Breast epithelium (tissue), 4 donors: ENCODE measurements at regions not wholly inside any gene's neighbourhood (a gene's known extent, or its start where the extent isn't known, plus 50 kb on each side); places are given as distances from the start of the nearest gene placed in this dataset.

Experiments
- DNase-seq, 2 donors: peaks; one replicate each; pipeline ENCODE4 v3.0.0-alpha.2; 2019; ENCODE audit warnings: low spot score in 2 of 2
- H3K27ac ChIP-seq, 2 donors: fragments of 200-600 bp; sonication (generic) in 1 of 2; one replicate each; pipeline ENCODE4 v1.5.1; 2016 to 2019; ENCODE audit warnings: mild to moderate bottlenecking in 1 of 2
- H3K27me3 ChIP-seq, 2 donors: fragments of 200-600 bp; sonication (generic) in 1 of 2; one replicate each; pipeline versions ENCODE4 v1.5.1 to v1.6.0; 2017 to 2019; ENCODE audit warnings: control low read depth in 1 of 2, mild to moderate bottlenecking in 1 of 2
- H3K36me3 ChIP-seq: fragments of 200-600 bp; one replicate; pipeline ENCODE4 v1.5.1; 2019
- H3K4me1 ChIP-seq, 2 donors: fragments of 200-600 bp; sonication (generic); one replicate each; pipeline ENCODE4 v1.5.1; 2016 to 2019; ENCODE audit warnings: control low read depth in 1 of 2
- H3K4me3 ChIP-seq, 3 donors: fragments of 200-600 bp; sonication (generic); 1 replicate in 2 of 3; 2 replicates in 1 of 3; pipeline ENCODE4 v1.5.1; 2016 to 2019; ENCODE audit warnings: mild to moderate bottlenecking in 3 of 3, moderate library complexity in 2 of 3
- H3K9me3 ChIP-seq, 2 donors: fragments of 200-600 bp; sonication (generic) in 1 of 2; one replicate each; pipeline ENCODE4 v1.5.1; 2016 to 2019; ENCODE audit warnings: control low read depth in 1 of 2
- POLR2A ChIP-seq: fragments of 450-650 bp; IDR thresholded peaks from one replicate; pipeline ENCODE4 v1.6.1; 2016; ENCODE audit warnings: antibody characterized with exemption, mild to moderate bottlenecking, moderate library complexity
- POLR2AphosphoS5 ChIP-seq, 3 donors: sonication (generic); formaldehyde crosslinking; IDR thresholded peaks; one replicate each; pipeline ENCODE4 v1.6.1; 2017; ENCODE audit warnings: antibody characterized with exemption in 3 of 3
- intact Hi-C: fragments of 100-400 bp; cut with DNase I; formaldehyde crosslinking; loops from one replicate; pipeline ENCODE4 v1.15.1; 2023; ENCODE audit warnings: low total_unique reads
- TF ChIP-seq, protein P1 (sequence below), 3 donors: fragments of 450-650 bp; IDR thresholded peaks; one replicate each; pipeline ENCODE4 v1.5.1; 2016 to 2017; ENCODE audit warnings: antibody characterized with exemption in 3 of 3, mild to moderate bottlenecking in 3 of 3, moderate library complexity in 3 of 3

DNA sequence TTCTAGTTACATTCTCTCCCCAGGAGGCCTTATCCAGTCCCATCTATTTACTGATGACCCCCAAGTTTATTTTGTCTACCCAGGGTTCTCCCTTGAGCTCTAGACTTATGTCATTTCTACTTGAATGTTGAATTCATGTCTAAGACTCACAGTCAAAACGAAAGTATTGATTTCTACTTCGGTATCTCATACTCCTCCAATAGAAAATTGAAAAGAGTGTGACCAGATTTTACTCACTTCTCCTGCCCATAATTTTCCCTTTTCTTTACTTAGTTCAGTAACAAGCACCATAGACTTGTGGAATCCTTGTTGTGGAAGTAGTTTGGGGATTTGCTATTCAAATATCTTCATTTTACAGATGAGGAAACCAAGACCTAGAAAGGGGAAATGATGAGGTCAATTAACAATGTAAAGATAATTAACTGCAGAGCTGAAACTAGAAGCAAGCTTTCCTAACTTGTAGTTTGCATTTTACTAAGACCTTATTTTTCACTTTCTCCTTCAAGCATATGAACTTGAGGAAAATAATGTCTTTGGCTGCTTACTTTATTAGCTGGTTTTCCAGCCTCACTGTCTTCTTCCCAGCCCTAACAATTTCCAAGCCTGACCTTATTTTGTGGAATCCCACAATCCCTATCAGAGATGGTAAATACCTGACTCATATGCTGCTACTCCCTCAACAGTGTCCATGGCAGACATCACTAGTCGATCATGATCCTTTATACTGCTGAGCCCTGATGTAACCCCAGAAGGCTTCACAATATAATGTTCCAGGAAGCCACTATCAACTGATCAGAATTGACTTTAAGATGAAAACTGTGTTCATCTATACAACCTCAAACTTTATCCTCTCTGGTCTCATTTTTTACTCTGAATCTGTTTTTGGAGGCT, 123.9 kb upstream of the AGBL1 start:
- peaks cover 0 to 7% of the 10 kb centered on the region in 2 donors for H3K27me3 ChIP-seq
- no peaks in the 10 kb centered on the region for H3K36me3 ChIP-seq
- H3K9me3 ChIP-seq: no peaks in the 10 kb centered on the region
- no peak for DNase-seq
- no peaks in the 10 kb centered on the region for H3K4me1 ChIP-seq
- no peak overlapping the region for H3K27ac ChIP-seq
- TF ChIP-seq POLR2AphosphoS5 (IDR thresholded peaks at IDR 0.05) (no peak), POLR2A (no peak)
- TF ChIP-seq, protein P1, sequence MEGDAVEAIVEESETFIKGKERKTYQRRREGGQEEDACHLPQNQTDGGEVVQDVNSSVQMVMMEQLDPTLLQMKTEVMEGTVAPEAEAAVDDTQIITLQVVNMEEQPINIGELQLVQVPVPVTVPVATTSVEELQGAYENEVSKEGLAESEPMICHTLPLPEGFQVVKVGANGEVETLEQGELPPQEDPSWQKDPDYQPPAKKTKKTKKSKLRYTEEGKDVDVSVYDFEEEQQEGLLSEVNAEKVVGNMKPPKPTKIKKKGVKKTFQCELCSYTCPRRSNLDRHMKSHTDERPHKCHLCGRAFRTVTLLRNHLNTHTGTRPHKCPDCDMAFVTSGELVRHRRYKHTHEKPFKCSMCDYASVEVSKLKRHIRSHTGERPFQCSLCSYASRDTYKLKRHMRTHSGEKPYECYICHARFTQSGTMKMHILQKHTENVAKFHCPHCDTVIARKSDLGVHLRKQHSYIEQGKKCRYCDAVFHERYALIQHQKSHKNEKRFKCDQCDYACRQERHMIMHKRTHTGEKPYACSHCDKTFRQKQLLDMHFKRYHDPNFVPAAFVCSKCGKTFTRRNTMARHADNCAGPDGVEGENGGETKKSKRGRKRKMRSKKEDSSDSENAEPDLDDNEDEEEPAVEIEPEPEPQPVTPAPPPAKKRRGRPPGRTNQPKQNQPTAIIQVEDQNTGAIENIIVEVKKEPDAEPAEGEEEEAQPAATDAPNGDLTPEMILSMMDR (IDR thresholded peaks at IDR 0.05): no peak
- no peak overlapping the region for H3K4me3 ChIP-seq
- intact Hi-C loops: loop anchor here (10.0 kb wide), 1 partner anchor 1149 kb away; no protein-coding TSS in a partner anchor

DNA sequence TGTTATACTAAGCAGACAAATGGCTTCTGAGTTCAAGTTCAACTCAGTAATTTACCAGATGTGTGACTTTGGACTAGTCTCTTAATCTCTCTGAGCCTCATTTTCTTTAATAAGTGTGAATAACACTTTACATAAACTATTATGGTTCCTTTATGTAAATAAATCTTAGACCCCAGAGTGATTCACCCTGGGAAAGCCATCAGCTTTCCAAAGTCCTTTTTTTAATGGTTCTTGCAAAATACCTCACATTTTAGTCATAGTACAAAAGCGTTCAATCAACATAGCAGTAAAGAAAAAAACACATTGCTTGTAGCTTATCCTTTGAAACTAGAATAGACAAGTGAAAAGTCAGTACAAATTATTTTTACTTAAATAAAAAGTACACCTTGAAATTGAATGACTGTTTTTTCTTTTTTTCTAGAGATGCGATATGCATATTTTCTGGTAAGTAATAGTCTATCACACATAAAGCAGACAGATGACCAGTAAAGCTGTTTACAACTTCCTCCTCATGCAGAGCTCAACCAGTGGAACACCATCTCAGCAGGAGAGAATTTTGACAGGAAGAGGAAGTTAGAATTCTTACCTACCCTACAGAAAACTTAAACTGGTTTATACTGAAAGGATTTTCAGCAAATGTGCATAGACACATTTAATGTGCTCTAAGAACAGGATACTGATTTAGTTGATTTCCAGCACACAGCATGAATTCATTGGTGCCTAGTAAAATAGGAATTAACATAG, 123.0 kb upstream of the AGBL1 start:
- peaks cover 0 to 7% of the 10 kb centered on the region in 2 donors for H3K27me3 ChIP-seq
- DNase-seq: no peak
- intact Hi-C loops: loop anchor here (10.0 kb wide), 1 partner anchor 1148 kb away; no protein-coding TSS in a partner anchor
- no peak for TF ChIP-seq POLR2AphosphoS5 (IDR thresholded peaks at IDR 0.05)
- TF ChIP-seq POLR2A: no peak
- TF ChIP-seq, protein P1 (IDR thresholded peaks at IDR 0.05): no peak
- H3K4me3 ChIP-seq: no peak overlapping the region
- H3K9me3 ChIP-seq: no peaks in the 10 kb centered on the region
- no peaks in the 10 kb centered on the region for H3K4me1 ChIP-seq
- H3K36me3 ChIP-seq: no peaks in the 10 kb centered on the region
- no peak overlapping the region for H3K27ac ChIP-seq

DNA sequence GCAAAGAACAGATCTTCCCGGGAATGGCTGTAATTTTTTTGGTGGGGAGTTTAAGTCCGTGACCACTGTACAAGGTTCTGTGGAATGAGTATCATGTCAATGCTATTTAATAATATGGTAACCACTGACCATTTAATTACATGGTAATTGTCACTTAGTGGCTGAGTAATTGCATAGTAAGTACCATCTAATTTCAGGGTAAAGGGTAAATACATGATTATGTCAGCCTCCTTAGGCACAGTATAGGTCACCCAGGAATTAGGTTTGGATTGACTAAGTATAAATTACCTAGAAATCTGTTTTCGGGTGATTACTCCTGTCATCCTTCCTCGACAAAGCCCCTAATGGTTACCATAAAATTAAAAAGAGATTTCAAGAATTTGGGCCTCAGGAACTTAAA, 120.1 kb upstream of the AGBL1 start:
- intact Hi-C loops: loop anchor here (10.0 kb wide), 1 partner anchor 1145 kb away; no protein-coding TSS in a partner anchor
- H3K27me3 ChIP-seq: peaks cover 0 to 7% of the 10 kb centered on the region in 2 donors
- no peak overlapping the region for H3K4me3 ChIP-seq
- TF ChIP-seq POLR2A (no peak), POLR2AphosphoS5 (IDR thresholded peaks at IDR 0.05) (no peak)
- TF ChIP-seq, protein P1 (IDR thresholded peaks at IDR 0.05): no peak
- no peak overlapping the region for H3K27ac ChIP-seq
- no peaks in the 10 kb centered on the region for H3K36me3 ChIP-seq
- H3K9me3 ChIP-seq: no peaks in the 10 kb centered on the region
- H3K4me1 ChIP-seq: no peaks in the 10 kb centered on the region
- DNase-seq: no peak

DNA sequence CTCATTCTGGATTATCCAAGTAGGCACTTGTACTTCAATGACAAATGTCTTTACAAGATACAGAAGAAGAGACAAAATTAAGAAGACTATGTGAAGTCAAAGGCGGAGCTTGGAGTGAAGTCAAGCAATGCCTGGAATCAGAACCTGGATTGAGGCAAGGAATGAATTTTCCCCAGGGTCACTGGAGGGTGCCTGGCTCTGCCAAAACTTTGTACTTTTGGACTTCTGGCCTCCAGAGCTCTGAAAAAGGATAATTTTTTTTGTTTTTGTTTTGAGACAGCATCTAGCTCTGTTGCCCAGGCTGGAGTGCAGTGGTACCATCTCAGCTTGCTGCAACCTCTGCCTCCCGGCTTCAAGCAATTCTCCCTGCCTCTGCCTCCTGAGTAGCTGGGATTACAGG, 119.3 kb upstream of the AGBL1 start:
- TF ChIP-seq POLR2A (no peak), POLR2AphosphoS5 (IDR thresholded peaks at IDR 0.05) (no peak)
- TF ChIP-seq, protein P1 (IDR thresholded peaks at IDR 0.05): no peak
- H3K36me3 ChIP-seq: no peaks in the 10 kb centered on the region
- H3K27ac ChIP-seq: no peak overlapping the region
- no peak for DNase-seq
- H3K4me3 ChIP-seq: no peak overlapping the region
- peaks cover 0 to 7% of the 10 kb centered on the region in 2 donors for H3K27me3 ChIP-seq
- intact Hi-C loops: no loop called here
- H3K9me3 ChIP-seq: no peaks in the 10 kb centered on the region
- no peaks in the 10 kb centered on the region for H3K4me1 ChIP-seq

DNA sequence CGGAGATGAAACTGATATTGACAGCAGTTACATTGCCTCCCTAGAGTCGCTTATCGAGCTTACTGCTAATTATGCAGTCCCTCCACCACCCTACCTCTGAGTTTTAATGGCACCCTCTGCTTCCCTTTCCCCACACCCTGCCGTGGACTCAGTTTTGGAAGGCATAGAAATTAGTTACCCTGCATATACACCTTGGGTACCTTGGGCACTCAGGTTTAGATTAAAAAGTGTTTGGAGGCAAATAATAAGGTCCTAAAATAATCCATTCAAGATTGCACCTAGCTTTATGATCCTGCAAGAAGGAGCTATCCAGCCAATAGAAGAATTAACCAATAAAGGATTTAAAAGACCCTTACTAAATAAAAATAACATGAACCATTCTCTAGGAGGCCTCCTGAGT, 117.8 kb upstream of the AGBL1 start:
- H3K27ac ChIP-seq: no peak overlapping the region
- no peaks in the 10 kb centered on the region for H3K9me3 ChIP-seq
- intact Hi-C loops: no loop called here
- TF ChIP-seq, protein P1 (IDR thresholded peaks at IDR 0.05): no peak
- TF ChIP-seq POLR2AphosphoS5 (IDR thresholded peaks at IDR 0.05): no peak
- TF ChIP-seq POLR2A: no peak
- H3K27me3 ChIP-seq: peaks cover 0 to 7% of the 10 kb centered on the region in 2 donors
- DNase-seq: no peak
- H3K36me3 ChIP-seq: no peaks in the 10 kb centered on the region
- no peak overlapping the region for H3K4me3 ChIP-seq
- no peaks in the 10 kb centered on the region for H3K4me1 ChIP-seq
